CD4-positive, alpha-beta T cell treated with Interleukin-21 for 1 hour (primary cell): ENCODE measurements at regions not wholly inside any gene's neighbourhood (a gene's known extent, or its start where the extent isn't known, plus 50 kb on each side); places are given as distances from the start of the nearest gene placed in this dataset.
"Not testable (repeated sequence)": the region's sequence is repeated elsewhere in the genome, so short reads cannot be mapped to it uniquely, and the experiment has no call there.

Source experiments
- DNase-seq: peaks from one replicate; pipeline ENCODE4 v3.0.0-alpha.2; 2020

DNA sequence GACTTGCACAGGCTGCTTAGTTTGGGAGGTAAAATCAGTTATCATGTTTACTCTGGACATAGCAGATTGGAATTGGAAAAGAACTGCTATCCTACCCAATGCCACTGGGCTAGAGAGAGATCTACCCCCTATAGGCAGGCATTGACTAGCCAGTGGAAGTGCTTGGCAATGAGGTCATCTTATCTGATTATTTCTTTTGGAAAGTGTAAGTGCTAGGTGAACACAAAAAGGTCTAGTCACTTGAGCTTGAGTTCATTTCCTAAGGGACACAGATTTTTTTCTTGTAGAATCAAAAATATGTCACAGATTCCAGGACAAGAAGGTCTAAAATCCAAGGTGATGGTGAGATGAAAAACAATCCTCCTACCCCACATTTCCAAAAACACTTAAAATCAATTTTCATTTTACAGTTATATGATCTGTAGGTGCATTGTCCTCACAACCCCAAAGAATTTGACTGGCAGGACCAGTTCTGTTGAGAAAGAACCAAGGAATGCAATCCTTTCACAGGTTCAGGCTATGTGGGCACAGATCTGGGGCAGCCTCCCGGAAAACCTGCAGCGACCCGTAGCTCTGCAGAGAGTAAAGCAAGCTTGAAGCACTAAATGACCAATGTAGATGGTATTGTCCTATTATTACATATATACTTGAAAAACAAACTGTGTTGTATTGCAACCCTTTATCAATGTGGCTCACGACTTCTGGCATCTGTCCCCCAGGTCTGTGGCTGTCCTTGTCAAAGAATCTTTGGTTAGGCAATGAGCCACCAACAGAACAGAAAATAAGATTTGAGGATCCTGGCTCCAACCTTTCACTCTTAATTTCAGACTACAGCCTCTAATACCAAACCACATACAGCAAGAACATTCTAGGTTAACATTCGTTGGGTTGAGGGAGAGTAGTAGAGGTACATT lies 67.3 kb upstream of the ADTRP start:
- DNase-seq = no peak

DNA sequence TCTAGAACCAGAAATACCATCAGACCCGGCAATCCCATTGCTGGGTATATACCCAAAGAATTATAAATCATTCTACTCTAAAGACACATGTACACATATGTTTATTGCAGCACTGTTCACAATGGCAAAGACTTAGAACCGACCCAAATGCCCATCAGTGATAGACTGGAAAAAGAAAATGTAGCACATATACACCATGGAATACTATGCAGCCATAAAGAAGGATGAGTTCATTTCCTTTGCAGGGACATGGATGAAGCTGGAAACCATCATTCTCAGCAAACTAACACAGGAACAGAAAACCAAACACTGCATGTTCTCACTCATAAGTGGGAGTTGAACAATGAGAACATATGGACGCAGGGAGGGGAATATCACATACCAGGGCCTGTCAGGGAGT lies 64.2 kb upstream of the ADTRP start:
- not testable (repeated sequence) for DNase-seq

DNA sequence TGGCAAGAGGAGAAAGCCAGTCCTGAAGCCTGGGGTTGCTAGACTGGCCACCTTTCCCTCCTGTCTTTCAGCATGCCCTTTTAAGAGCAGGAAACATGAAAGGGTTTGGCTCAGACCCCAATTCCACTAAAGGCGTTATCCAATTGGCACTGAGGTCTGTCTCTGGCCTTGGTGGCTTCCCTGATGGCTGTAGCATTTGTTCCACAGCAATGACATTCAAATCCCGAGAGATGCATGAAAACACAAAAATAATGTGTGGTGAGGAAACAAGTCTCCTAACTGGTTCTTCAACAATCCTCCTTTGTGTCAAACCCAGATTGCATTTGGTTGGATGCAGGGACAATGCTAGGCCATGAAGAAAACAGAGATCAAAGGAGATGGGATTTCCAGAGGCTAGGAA lies 56.5 kb upstream of the ADTRP start:
- no peak for DNase-seq

DNA sequence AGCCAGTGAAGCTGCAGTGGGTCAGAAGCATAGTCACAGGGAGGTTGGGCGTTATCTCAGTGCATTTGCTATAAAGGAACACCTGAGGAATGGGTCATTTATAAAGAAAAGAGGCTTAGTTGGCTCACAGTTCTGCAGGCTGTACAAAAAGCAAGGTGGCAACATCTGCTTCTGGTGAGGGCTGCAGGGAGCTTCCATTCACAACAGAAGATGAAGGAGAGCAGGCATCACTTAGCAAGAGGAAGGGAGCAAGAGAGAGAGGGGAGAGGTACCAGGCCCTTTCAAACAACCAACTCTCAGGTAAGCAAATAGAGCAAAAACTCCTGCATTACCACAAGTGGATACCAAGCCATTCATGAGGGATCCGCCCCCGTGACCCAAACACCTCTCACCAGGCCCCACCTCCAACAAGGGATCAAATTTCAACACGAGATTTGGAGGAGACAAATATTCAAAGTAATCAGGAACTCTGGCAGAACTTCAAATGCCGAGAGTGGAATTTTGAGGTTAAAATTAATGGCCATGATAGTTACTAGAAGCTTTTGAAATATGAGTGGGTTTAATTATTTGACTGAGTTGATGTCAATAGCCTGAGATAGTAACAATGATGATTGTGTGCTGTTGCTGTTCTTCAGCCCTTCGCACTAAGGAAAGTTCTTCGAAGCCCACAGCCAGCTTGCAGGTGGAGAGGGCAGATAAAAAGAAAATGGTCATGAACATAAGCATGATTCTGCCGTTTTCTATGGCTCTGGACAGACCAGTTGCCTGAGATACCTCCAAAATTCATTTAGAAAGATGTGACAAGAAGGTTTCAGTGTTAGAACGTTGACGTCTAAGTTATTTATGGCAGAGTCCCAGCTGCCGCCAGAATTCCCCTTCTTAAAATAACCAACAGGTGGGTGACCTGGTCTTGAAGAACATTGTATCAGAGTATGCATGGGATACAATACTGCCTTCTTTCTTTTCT lies 55.3 kb upstream of the ADTRP start:
- no peak for DNase-seq

DNA sequence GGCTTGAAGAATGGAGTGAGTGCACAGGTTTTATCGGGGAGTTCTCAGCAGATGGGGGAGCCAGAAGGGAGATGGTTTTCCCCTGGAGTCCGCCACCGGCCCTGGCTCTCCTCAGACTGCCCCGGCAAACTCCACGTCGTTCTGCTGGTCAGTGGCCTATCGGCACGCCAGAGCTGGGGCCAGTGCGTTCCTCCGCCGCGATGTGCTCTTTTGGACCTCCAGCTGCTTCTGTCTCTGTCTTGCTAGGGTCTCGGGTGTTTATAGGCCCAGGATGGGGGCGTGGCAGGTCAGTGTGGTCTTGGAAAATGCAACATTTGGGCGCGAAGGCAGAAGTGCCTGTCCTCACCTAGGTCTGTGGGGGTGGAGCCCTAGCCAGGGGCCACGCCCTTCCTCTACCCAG lies 53.0 kb upstream of the ADTRP start:
- DNase-seq = no peak

DNA sequence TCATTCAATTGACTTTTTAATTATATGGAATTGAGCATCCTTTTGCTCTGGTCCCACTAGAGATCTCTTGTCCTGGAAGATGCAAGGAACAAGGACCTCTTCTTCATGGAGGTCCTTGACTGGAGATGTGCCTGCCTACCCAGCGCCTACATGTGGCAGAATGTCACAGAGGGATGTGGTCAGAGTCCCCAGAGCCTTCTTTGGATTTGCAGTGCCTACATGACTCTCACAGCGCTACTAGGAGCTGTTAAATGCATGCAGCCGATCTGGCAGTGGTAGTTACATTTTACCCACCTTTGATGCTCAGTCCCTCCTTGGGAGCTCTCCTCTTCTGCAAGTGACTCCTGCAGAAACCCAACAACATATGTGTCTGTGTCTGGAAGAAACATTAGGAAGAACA lies 51.9 kb upstream of the ADTRP start:
- no peak for DNase-seq

DNA sequence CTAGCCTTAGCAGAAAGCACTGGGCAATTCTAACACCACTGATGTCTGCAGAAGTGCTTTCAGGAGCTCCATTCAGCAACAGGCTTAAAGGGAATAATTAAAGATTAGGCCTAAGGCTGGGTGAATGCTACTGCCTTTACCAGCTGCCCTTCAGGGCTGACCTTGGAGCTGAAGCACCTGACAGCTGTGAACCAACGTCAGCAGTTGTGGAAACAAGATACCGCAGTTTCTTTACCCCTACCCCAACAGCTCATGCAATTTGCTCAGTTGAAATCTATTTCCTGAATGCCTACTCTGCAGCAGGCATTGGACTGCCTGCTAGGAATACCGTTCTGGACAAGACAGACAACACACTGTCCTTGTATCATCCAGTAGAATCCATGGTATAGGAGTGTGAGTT lies 51.5 kb upstream of the ADTRP start:
- no peak for DNase-seq

DNA sequence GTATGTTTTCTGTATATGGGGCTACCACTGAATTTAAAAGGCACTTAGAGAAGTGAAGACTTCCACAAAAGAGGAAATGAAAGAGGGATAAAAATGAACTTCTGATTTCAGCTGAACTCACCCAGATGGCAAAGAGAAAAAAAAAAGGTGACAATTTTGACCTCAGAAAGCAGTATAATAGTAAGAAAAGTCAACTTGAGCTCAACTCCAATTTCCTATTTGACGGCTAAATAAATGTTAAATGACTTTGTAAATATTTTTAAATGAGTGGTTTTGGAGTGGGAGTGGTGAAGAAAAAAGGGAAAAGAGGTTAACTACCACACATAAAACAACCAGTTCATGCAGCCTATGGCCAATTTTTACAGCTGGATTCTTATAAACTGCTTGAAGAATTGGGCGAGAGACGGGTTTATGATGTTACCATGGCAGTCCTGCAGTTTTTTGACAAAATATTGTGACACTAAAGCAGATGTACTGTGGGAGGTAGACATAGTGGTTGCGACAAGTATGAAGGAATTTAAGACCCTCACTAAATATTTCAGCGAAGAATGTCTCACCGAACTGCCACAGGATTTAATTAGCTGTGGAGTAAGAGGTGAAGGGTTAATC lies 49.8 kb upstream of the ADTRP start:
- no peak for DNase-seq
